GM18505 (cell line): ENCODE measurements at regions not wholly inside any gene's neighbourhood (a gene's known extent, or its start where the extent isn't known, plus 50 kb on each side); places are given as distances from the start of the nearest gene placed in this dataset.

Experiments
- ATAC-seq: cut with Tn5 transposase; IDR thresholded peaks from one replicate; pipeline ENCODE4 v1.9.1; 2021; ENCODE audit not compliant: unreplicated experiment
- POLR2A ChIP-seq: IDR thresholded peaks from 4 replicates; pipeline ENCODE4 v1.6.1; 2011; ENCODE audit warnings: borderline replicate concordance; ENCODE audit not compliant: insufficient read depth, insufficient read length; ENCODE audit errors: extremely low read depth

DNA sequence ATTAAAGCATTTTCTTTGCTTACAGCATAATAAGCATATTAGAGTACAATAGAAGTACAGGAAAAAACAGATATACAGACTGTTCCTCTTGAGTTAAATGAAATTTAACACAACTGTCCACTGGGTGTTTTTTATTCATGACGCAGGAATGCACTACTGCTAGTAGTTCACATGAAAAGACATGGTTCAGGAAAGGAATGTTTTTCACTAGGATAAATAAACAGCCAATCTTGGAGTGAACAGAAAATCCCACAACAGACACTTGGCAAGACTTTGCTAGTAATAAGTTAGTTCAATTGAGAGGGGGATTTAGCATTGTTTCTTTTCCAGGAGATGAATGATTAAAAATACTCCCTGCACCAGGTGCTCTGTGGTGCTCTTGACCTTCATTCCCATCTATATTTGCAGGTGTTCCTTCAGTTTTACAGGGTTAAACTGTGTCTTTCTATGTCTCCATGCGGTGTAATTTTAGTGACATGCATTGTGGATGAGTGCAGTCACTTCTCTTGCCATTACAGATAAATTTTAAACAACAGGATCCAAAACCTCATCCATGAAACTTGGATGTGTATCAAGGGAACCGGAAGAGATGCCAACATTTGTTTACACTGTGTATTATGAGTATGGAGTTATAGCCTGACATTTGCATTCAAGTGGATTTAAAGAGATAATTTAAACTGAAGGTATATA, 796.6 kb downstream of the DSC3 start:
- TF ChIP-seq POLR2A = no peak
- no peak for ATAC-seq

DNA sequence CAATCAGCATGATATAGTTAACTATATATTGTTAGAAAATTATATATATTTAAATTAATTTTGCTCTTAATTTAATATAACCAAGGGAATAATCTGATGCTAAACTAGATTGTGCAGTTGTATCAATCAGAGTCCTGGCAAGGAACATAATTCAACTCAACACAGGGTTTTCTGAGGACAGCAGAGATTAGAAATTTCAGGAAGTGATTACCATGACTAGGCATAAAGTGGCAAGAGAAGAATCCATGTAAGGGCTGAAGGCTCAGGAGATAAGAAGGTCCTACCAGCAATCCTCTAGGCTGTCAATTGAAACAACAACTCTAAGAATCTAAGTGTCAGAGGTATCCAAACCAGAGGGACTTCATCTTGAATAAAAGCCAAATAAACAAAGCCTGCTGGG, 807.8 kb downstream of the DSC3 start:
- TF ChIP-seq POLR2A = no peak
- no peak for ATAC-seq

DNA sequence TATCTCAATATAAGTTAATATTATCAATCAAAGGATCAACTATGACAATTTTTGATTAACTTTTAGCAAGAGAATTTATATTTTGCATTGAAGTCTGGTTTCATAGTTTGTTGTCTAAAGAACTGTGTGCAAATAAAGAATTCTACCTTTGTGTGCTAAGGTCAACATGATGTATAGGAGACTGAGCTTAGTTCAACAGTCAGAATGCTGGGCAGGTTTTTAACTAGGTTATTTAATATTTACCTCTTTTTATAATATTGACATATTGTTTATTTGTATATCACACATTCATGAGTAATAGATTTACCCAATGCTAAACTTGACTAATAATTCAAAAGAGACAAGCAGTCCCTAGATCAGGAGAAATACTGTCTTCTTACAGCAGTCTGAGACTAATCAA, 831.4 kb downstream of the DSC3 start:
- ATAC-seq = no peak
- TF ChIP-seq POLR2A = no peak

DNA sequence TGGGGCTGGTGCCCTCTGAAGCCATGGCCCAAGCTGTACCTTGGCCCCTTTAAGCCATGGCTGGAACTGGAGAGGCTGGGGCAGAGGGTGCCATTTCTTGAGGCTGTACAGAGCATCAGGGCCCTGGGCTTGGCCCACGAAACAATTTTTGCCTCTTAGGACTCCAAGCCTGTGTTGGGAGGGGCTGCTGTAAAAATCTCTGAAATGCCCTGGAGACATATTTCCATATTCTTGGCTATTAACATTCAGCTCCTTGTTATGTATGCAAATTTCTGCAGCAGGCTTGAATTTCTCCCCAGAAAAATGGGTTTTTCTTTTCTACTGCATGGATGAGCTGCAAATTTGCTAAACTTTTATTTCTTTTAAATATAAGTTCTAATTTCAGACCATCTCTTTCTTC, 834.0 kb downstream of the DSC3 start:
- no peak for ATAC-seq
- TF ChIP-seq POLR2A = no peak

DNA sequence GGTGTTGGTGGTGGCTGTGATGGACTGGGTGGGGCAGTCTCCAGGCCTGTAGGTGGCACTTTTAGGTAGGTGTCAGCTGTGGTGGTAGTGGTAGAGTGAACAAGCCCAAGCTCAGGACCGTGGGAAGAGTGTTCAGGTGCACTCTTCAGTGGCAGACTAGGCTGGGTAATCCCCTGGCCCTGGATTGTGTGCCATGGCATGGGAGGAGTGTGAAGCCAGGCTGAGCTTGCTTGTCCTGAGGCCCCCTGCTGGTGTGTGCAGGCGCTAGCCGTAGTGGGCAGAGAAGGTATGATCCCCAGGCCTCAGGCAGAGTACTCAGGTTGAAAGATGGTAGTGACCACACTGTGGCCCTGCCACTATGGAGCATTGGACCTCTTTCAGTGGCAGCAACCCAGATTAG, 850.3 kb downstream of the DSC3 start:
- TF ChIP-seq POLR2A = no peak
- no peak for ATAC-seq

DNA sequence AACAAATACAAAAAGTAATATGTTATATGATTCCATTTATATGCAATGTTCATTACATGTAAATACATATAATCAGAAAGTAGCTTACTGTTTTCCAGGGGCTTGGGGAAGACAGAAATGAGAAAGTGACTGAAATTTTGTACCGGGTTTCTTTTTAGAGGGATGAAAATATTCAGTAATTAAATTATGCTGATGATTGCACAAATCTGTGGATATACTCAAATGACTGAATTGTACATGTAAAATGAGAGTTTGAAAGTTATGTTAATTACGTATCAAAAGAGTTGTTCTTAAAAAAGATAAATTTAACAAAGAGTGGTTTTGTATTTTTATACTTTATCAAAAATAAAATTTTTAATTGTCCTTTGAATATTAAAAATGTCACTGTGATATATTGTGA, 856.3 kb downstream of the DSC3 start:
- no peak for ATAC-seq
- no peak for TF ChIP-seq POLR2A

DNA sequence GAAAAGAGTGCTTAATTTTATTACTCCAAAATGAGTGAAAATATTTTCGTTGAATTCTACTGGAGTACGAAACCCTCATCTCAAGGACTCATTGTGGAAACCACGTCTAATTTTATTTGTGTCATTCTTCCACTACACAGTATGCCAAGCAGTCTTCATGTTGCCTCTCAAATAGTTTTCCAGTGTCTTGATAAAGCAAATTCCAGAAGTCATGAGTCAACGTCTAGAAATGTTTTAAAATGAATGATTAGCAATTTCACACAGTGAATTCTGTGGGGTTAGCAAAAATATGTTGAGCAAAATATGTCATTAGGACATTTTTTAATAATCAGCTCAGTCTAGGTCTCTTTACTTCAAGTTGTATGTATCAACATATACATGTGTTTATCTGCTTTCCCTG, 865.5 kb downstream of the DSC3 start:
- no peak for ATAC-seq
- no peak for TF ChIP-seq POLR2A

DNA sequence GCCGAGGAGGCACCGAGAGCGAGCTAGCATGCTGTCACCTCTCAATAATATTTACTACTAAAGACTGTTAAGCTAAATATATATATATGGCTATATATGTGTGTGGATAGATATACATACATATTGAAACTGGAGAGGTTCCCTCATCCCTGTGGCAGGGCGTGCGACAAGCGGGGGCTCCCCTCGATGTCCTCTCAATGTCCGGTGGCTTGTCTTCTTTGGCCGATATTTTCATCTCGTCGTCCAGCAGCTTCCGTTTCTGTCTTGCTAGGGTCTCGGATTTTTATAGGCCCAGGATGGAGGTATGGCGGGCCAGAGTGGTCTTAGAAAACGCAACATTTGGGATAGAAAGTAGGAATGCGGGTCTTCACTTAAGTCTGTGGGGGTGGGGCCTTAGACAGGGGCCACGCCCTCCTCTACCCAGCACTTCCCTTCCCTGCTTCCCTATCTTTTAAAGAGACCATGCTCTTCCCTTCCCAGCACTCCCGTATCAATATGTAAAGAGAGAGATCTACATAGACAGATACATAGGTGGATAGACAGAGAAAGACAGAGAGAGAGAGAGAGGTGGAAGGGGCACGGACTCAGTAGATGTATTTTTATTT, 866.8 kb downstream of the DSC3 start:
- no peak for ATAC-seq
- no peak for TF ChIP-seq POLR2A

DNA sequence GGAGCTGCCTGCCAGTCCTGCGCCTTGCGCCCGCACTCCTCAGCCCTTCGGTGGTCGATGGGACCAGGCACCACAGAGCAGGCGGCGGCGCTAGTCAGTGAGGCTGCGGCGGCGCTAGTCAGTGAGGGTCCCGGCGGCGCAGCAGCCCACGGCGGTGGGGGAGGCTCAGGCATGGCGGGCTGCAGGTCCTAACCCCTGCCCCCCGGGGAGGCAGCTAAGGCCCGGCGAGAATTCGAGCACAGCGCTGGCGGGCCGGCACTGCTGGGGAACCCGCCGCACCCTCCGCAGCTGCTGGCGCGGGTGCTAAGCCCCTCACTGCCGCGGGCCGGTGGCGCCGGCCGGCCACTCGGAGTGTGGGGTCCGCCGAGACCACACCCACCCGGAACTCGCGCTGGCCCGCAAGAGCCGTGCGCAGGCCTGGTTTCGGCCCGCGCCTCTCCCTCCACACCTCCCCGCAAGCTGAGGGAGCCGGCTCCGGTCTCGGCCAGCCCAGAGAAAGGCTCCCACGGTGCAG, 867.4 kb downstream of the DSC3 start:
- TF ChIP-seq POLR2A = no peak
- no peak for ATAC-seq

DNA sequence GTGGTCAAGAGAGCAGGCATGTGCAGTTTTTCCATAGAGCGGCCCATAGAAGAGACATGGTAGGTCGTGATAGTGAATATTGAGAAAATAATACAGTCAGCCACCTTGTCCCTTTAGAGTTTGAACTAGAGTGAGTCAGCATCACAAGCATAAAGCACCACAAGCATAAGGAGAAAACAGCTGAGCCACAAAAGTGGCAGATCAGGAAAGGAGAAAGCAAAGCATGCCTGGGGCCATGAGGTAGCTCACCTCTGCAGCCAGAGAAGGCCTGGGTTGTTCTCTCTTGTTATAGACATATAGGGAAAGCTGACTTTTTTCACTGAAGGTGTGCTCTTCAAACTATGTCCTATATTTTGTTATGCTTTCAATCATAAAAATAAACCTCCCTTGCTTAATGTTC, 879.0 kb downstream of the DSC3 start:
- ATAC-seq = no peak
- TF ChIP-seq POLR2A = no peak

DNA sequence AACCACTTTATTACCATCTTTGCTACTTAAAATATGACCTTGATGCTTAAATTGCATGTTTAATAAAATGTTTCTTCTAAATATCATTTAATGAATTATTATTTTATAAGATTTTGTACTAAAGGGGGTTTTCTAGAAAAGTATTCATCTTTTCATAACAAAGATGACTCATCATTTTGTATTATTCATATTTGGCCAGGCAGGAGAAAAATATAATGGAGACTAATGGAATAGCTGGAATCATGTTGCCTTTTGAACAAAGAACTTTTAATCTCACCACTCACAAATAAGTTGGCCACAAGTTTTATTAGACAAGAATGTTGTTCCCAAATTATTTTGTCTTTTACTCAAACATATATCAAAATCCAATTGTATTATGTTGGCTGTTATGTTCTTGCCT, 882.4 kb downstream of the DSC3 start:
- no peak for ATAC-seq
- TF ChIP-seq POLR2A = no peak

DNA sequence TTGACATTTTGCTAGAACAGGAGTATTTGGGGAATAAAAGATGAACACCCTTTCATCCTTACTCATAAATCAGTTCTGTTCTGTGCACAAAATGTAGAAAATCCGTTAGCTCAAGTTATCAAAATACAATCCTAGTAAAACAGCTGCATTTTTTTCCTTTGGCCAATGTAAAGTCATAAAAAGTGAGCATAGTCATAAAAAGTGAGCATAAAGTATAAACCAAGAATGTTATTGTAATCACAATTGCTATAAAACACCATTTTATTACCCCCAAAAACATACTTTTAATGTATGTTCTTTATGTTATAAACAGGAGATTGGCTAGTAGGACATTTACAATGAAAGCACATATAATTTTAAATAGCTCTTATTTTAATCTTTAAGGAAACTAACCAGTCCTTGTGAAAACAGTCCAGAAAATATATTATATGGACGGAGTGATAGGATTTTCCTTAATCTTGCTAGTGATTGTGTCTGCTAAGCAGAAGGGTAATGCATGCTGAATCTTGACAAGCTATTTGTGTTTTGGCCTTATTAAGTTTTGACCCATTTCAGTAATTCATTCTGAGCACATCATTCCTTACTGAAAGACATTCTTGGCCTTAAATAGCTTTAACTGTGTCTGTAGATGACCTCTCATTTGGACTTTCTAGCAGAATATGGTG, 891.8 kb downstream of the DSC3 start:
- no peak for ATAC-seq
- TF ChIP-seq POLR2A = no peak

DNA sequence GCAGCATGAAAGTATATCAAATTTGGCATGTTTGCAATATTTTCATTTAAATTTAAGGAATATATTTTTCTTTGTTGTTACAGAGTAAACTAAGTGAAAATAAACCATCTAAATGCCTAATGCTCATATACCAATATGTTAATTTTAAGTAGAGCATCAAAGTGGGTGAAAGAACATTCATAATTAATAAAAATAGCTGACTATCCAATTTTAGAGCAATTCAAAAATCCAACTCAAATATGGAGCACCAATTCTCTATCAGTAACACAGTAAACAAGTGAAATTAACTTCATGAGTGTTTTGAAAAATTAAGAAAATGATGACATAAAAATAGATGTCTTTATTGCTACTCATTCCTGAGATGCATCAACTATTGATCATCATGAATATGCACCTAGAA, 893.0 kb downstream of the DSC3 start:
- TF ChIP-seq POLR2A = no peak
- no peak for ATAC-seq

DNA sequence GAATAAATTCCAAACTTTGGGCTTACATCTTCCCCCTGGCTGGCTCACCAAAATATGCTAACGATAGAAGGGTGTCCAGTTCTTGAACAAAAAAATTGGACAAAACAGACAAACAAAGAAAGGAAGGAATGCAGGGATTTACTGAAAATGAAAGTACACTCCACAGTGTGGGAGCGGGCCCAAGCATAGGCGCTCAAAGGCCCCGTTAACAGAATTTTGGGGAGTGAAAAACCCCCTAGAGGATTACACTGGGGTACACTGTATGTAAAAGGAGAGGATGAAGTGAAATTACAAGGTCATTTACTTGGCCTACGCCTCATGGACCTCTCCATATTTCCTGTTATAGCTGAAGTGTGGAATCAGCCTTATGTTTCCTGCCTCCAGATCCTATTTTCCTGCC, 899.7 kb downstream of the DSC3 start:
- no peak for TF ChIP-seq POLR2A
- no peak for ATAC-seq
